Esophagus muscularis mucosa (tissue), 4 donors: ENCODE measurements at regions not wholly inside any gene's neighbourhood (a gene's known extent, or its start where the extent isn't known, plus 50 kb on each side); places are given as distances from the start of the nearest gene placed in this dataset.

Source experiments
- DNase-seq: peaks from one replicate; pipeline ENCODE4 v3.0.0-alpha.2; 2017; ENCODE audit errors: extremely low spot score
- H3K27ac ChIP-seq, 4 donors: fragments of 200-600 bp; sonication (generic); replicated peaks in 1 of 4; 1 replicate in 3 of 4; 2 replicates in 1 of 4; pipeline ENCODE4 v1.5.1; 2016 to 2019; ENCODE audit warnings: mild to moderate bottlenecking in 1 of 4
- H3K27me3 ChIP-seq, 4 donors: fragments of 200-600 bp; sonication (generic); one replicate each; pipeline versions ENCODE4 v1.5.1 to v1.6.0; 2016 to 2019
- H3K36me3 ChIP-seq, 4 donors: fragments of 200-600 bp; sonication (generic); one replicate each; pipeline ENCODE4 v1.5.1; 2016 to 2019
- H3K4me1 ChIP-seq, 4 donors: fragments of 200-600 bp; sonication (generic); one replicate each; pipeline ENCODE4 v1.5.1; 2016 to 2019
- H3K4me3 ChIP-seq, 4 donors: fragments of 200-600 bp; sonication (generic); 1 replicate in 2 of 4; 2 replicates in 2 of 4; pipeline ENCODE4 v1.5.1; 2016 to 2019; ENCODE audit warnings: mild to moderate bottlenecking in 4 of 4, moderate library complexity in 1 of 4
- H3K9me3 ChIP-seq, 4 donors: fragments of 200-600 bp; sonication (generic); 1 replicate in 3 of 4; 2 replicates in 1 of 4; pipeline ENCODE4 v1.5.1; 2016 to 2019
- EP300 ChIP-seq: sonication (generic); formaldehyde crosslinking; IDR thresholded peaks from one replicate; pipeline ENCODE4 v1.6.1; 2017; ENCODE audit warnings: antibody characterized with exemption
- POLR2A ChIP-seq: fragments of 450-650 bp; IDR thresholded peaks from one replicate; pipeline ENCODE4 v1.6.1; 2017; ENCODE audit warnings: antibody characterized with exemption, moderate library complexity, mild to moderate bottlenecking, low read depth
- POLR2AphosphoS5 ChIP-seq, 2 donors: sonication (generic); formaldehyde crosslinking; IDR thresholded peaks; one replicate each; pipeline ENCODE4 v1.6.1; 2017; ENCODE audit warnings: antibody characterized with exemption in 2 of 2
- WGBS: methylation state at CpG from one replicate; pipeline ENCODE4 v1.1.5; 2018; 5-methylcytosine and 5-hydroxymethylcytosine counted together
- intact Hi-C: fragments of 100-400 bp; cut with DNase I; formaldehyde crosslinking; loops from one replicate; pipeline ENCODE4 v1.15.1; 2023
- TF ChIP-seq, protein P1 (sequence below), 3 experiments: fragments of 200-600 bp in 2 of 3; fragments of 450-650 bp in 1 of 3; sonication (generic) in 2 of 3; IDR thresholded peaks; one replicate each; pipeline ENCODE4 v1.5.1; 2017 to 2019; ENCODE audit warnings: antibody characterized with exemption in 3 of 3, mild to moderate bottlenecking in 2 of 3, moderate library complexity in 1 of 3

- H3K27ac ChIP-seq: no peak overlapping the region
- 98% methylated on average over 3 of the region's 3 CpGs for WGBS
- H3K4me1 ChIP-seq: peaks cover 5 to 19% (median 16%) of the 10 kb centered on the region in 4 donors
- intact Hi-C loops: no loop called here
- no peak overlapping the region for H3K4me3 ChIP-seq
- H3K36me3 ChIP-seq: no peaks in the 10 kb centered on the region
- TF ChIP-seq POLR2AphosphoS5 (IDR thresholded peaks at IDR 0.05) (no peak), EP300 (no peak)
- TF ChIP-seq, protein P1, sequence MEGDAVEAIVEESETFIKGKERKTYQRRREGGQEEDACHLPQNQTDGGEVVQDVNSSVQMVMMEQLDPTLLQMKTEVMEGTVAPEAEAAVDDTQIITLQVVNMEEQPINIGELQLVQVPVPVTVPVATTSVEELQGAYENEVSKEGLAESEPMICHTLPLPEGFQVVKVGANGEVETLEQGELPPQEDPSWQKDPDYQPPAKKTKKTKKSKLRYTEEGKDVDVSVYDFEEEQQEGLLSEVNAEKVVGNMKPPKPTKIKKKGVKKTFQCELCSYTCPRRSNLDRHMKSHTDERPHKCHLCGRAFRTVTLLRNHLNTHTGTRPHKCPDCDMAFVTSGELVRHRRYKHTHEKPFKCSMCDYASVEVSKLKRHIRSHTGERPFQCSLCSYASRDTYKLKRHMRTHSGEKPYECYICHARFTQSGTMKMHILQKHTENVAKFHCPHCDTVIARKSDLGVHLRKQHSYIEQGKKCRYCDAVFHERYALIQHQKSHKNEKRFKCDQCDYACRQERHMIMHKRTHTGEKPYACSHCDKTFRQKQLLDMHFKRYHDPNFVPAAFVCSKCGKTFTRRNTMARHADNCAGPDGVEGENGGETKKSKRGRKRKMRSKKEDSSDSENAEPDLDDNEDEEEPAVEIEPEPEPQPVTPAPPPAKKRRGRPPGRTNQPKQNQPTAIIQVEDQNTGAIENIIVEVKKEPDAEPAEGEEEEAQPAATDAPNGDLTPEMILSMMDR (IDR thresholded peaks at IDR 0.05): no peak
- peaks cover 0 to 15% (median 7%) of the 10 kb centered on the region in 4 donors for H3K9me3 ChIP-seq
- DNase-seq: peak; percentile 84
- H3K27me3 ChIP-seq: no peaks in the 10 kb centered on the region
Observed at GRCh38 chr18:10230072-10230471, 224.4 kb upstream of the APCDD1 start.

DNA sequence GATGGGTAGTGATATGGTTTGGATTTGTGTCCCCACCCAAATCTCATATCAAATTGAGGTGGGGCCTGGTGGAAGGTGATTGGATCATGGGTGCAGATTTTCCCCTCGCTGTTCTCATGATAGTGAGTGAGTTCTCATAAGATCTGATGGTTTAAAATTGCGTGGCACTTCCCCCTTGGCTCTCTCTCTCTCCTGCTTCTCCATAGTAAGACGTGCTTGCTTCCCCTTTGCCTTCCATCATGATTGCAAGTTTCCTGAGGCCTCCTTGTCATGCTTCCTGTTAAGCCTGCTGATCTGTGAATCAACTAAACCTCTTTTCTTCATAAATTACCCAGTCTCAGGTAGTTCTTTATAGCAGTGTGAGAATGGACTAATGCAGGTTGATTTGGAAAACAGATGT is 223.2 kb upstream of the APCDD1 start:
- Histone ChIP-seq H3K27ac (no peak overlapping the region), H3K36me3 (no peaks in the 10 kb centered on the region), H3K9me3 (peaks cover 0 to 7% (median 3%) of the 10 kb centered on the region in 4 donors), H3K4me1 (peaks cover 5 to 27% (median 26%) of the 10 kb centered on the region in 4 donors), H3K27me3 (no peaks in the 10 kb centered on the region), H3K4me3 (no peak overlapping the region)
- TF ChIP-seq POLR2AphosphoS5 (IDR thresholded peaks at IDR 0.05): no peak
- TF ChIP-seq, protein P1 (IDR thresholded peaks at IDR 0.05): no peak
- WGBS: 64% methylated on average over 3 of the region's 3 CpGs
- DNase-seq: peak; percentile 12
- intact Hi-C loops: no loop called here

DNA sequence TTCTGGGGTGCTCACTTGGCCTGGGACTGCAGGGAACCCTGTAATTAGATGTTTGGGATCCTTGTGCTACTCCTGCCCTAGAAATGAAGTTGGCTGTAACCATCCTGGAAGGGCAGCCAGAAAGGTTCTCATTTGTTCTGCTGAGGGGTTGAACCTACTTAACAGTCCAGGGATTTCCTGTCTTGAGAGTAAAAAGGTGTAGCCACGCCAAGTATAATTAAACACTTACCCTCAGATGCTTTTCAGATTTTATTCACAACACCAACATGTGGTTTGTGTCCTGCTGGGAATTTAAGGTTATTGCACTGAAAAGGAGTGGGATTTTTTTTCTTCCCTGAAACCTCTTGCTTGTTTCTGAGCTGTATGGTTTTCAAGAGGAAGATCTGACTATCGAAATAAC is 222.4 kb upstream of the APCDD1 start:
- Histone ChIP-seq H3K4me3 (no peak overlapping the region), H3K27ac (no peak overlapping the region), H3K9me3 (peaks cover 0 to 7% (median 3%) of the 10 kb centered on the region in 4 donors), H3K27me3 (no peaks in the 10 kb centered on the region), H3K36me3 (no peaks in the 10 kb centered on the region), H3K4me1 (peaks cover 5 to 28% (median 26%) of the 10 kb centered on the region in 4 donors)
- DNase-seq: peak; percentile 8
- intact Hi-C loops: no loop called here
- 63% methylated on average over 2 of the region's 2 CpGs for WGBS
- no peak for TF ChIP-seq EP300
- TF ChIP-seq POLR2AphosphoS5 (IDR thresholded peaks at IDR 0.05): no peak
- no peak for TF ChIP-seq POLR2A
- TF ChIP-seq, protein P1 (IDR thresholded peaks at IDR 0.05): no peak

DNA sequence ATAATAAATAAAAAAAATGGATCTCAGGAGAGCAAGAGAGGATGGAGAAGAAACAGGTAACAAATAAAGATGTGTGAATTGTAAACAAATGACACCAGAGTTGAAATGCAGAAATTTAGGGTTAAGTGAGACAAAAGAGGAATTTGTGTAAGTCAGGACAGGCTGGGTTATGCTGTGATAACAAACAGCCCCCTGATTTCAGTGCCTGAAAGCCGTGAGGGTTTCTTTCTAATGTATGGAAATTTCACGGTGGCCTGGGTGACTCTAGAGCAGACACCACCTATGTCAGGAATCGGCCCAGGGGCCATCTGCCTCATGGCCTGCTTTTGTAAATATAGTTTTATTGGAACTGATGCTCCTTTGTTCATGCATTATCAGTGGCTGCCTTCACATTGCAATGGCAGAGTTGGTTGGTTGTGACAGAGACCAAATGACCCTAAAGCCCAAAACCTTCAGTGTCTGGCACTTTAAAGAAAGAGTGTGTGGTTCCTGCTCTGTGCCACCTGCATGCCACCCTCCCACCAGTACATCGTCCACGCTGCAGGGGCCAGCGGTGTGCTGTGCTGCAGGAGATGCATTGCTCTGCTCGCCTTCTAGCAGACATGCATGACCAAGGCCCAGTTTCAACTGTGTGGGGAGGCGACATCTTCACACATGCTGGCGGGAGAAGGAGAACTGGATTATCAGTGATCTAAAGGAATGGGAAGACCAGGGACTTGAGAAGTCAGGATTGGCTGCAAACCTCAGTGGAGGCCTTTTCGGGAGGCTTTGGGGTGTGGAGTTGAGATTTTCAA is 221.2 kb upstream of the APCDD1 start:
- intact Hi-C loops: no loop called here
- no peak for TF ChIP-seq POLR2AphosphoS5 (IDR thresholded peaks at IDR 0.05)
- TF ChIP-seq, protein P1 (IDR thresholded peaks at IDR 0.05): no peak
- TF ChIP-seq EP300: no peak
- TF ChIP-seq POLR2A: no peak
- Histone ChIP-seq H3K27me3 (no peaks in the 10 kb centered on the region), H3K9me3 (peaks cover 0 to 7% (median 3%) of the 10 kb centered on the region in 4 donors), H3K4me1 (peaks cover 5 to 27% (median 24%) of the 10 kb centered on the region in 4 donors), H3K4me3 (no peak overlapping the region), H3K36me3 (no peaks in the 10 kb centered on the region), H3K27ac (no peak overlapping the region)
- 87% methylated on average over 7 of the region's 10 CpGs for WGBS
- DNase-seq: peak; percentile 55
